IMR-90 (cell line): ENCODE measurements at regions not wholly inside any gene's neighbourhood (a gene's known extent, or its start where the extent isn't known, plus 50 kb on each side); places are given as distances from the start of the nearest gene placed in this dataset.

Experiments
- ATAC-seq: fragments of 200-7000 bp; cut with Tn5 transposase; 2 replicates; pipeline ENCODE4 v1.9.1; 2020; ENCODE audit warnings: low read depth, mild to moderate bottlenecking, moderate library complexity
- BruUV-seq: library from RNA; stranded (reverse); fragments of 400-500 nt; replicated peaks from 2 replicates; lab custom pipeline; 2021; lab: Mats Ljungman, UMichigan
- CTCF ChIA-PET: fragments of 300-600 bp; formaldehyde crosslinking; extraction: SDS; loops from one replicate; lab custom pipeline; 2021; ENCODE audit warnings: antibody characterized with exemption; lab: Yijun Ruan, JAX
- POLR2A ChIA-PET: fragments of 300-600 bp; sonication (Branson Sonifier 250); formaldehyde crosslinking; loops from one replicate; lab custom pipeline; 2022; ENCODE audit warnings: antibody characterized with exemption; ENCODE audit not compliant: unreplicated experiment; lab: Charles Lee
- DNase-seq: peaks from one replicate; pipeline ENCODE4 v3.0.0; 2013
- H2AFZ ChIP-seq: replicated peaks from 2 replicates; pipeline ENCODE3; 2013; ENCODE audit warnings: low read length, mild to moderate bottlenecking; ENCODE audit not compliant: poor library complexity
- H2AK5ac ChIP-seq: 2 replicates; pipeline ENCODE4 v1.6.1; 2013; ENCODE audit warnings: low read depth, low read length, inconsistent platforms
- H2AK9ac ChIP-seq: replicated peaks from 2 replicates; pipeline ENCODE3; 2013; ENCODE audit warnings: mild to moderate bottlenecking, low read depth, low read length, moderate library complexity; ENCODE audit not compliant: poor library complexity
- H2BK120ac ChIP-seq: 2 replicates; pipeline ENCODE4 v1.6.1; 2013; ENCODE audit warnings: low read depth, low read length, inconsistent platforms
- H2BK15ac ChIP-seq: 3 replicates; pipeline ENCODE4 v1.6.1; 2013; ENCODE audit warnings: low read depth, low read length, inconsistent platforms
- H2BK20ac ChIP-seq: 2 replicates; pipeline ENCODE4 v1.6.1; 2013; ENCODE audit warnings: low read depth, mild to moderate bottlenecking, inconsistent platforms, low read length, moderate library complexity
- H2BK5ac ChIP-seq: 2 replicates; pipeline ENCODE4 v1.6.1; 2013; ENCODE audit warnings: mild to moderate bottlenecking, low read depth, low read length, inconsistent platforms; ENCODE audit not compliant: poor library complexity, severe bottlenecking
- H3K14ac ChIP-seq: replicated peaks from 2 replicates; pipeline ENCODE4 v1.6.1; 2013; ENCODE audit warnings: low read depth, low read length, inconsistent platforms
- H3K18ac ChIP-seq: 2 replicates; pipeline ENCODE4 v1.6.1; 2013; ENCODE audit warnings: low read depth, low read length, control low read depth
- H3K23ac ChIP-seq: 2 replicates; pipeline ENCODE4 v1.6.1; 2013; ENCODE audit warnings: low read depth, low read length, inconsistent platforms
- H3K27ac ChIP-seq: 2 replicates; pipeline ENCODE4 v1.5.1; 2013; ENCODE audit warnings: mild to moderate bottlenecking, control low read depth, low read length; ENCODE audit not compliant: insufficient read depth
- H3K27me3 ChIP-seq: 2 replicates; pipeline ENCODE4 v1.6.1; 2013; ENCODE audit warnings: low read length; ENCODE audit not compliant: control insufficient read depth, insufficient read depth
- H3K36me3 ChIP-seq: 2 replicates; pipeline ENCODE4 v1.6.1; 2013; ENCODE audit warnings: low read length, mixed read lengths; ENCODE audit not compliant: control insufficient read depth, insufficient read depth
- H3K4ac ChIP-seq: 2 replicates; pipeline ENCODE4 v1.6.1; 2013; ENCODE audit warnings: low read depth, low read length, inconsistent platforms
- H3K4me1 ChIP-seq: 2 replicates; pipeline ENCODE4 v1.6.1; 2013; ENCODE audit warnings: low read length, mixed read lengths; ENCODE audit not compliant: control insufficient read depth, insufficient read depth
- H3K4me2 ChIP-seq: 2 replicates; pipeline ENCODE4 v1.6.1; 2013; ENCODE audit warnings: low read depth, mild to moderate bottlenecking, control low read depth, low read length, moderate library complexity
- H3K4me3 ChIP-seq: 2 replicates; pipeline ENCODE4 v1.5.1; 2013; ENCODE audit warnings: low read depth, mild to moderate bottlenecking, control low read depth, low read length, moderate library complexity; ENCODE audit not compliant: insufficient read depth
- H3K56ac ChIP-seq: 2 replicates; pipeline ENCODE4 v1.6.1; 2013; ENCODE audit warnings: low read length, inconsistent platforms; ENCODE audit not compliant: insufficient read depth; ENCODE audit errors: extremely low read depth
- H3K79me1 ChIP-seq, 2 experiments: 2 replicates each; pipeline ENCODE4 v1.6.1; 2013; ENCODE audit warnings: low read length in 2 of 2, inconsistent platforms in 1 of 2, low read depth in 1 of 2
- H3K9ac ChIP-seq: 2 replicates; pipeline ENCODE4 v1.6.1; 2013; ENCODE audit warnings: low read depth, low read length, control low read depth
- H3K9me1 ChIP-seq: 2 replicates; pipeline ENCODE4 v1.6.1; 2013; ENCODE audit warnings: low read length, inconsistent platforms; ENCODE audit not compliant: insufficient read depth
- H3K9me3 ChIP-seq: 2 replicates; pipeline ENCODE4 v1.6.1; 2013; ENCODE audit warnings: low read length; ENCODE audit not compliant: control insufficient read depth, insufficient read depth
- H4K20me1 ChIP-seq: 2 replicates; pipeline ENCODE4 v1.6.1; 2013; ENCODE audit warnings: low read length, inconsistent platforms; ENCODE audit not compliant: insufficient read depth
- H4K5ac ChIP-seq: 2 replicates; pipeline ENCODE4 v1.6.1; 2013; ENCODE audit warnings: mild to moderate bottlenecking, low read depth, low read length, control low read depth
- H4K8ac ChIP-seq, 2 experiments: 2 replicates each; pipeline ENCODE4 v1.6.1; 2013; ENCODE audit warnings: low read depth in 2 of 2, low read length in 2 of 2, control low read depth in 1 of 2, inconsistent platforms in 1 of 2
- H4K91ac ChIP-seq: 2 replicates; pipeline ENCODE4 v1.6.1; 2013; ENCODE audit warnings: low read depth, low read length, inconsistent platforms; ENCODE audit not compliant: insufficient read depth
- MAFK ChIP-seq: IDR thresholded peaks from 2 replicates; pipeline ENCODE4 v1.6.1; 2012; ENCODE audit warnings: low read depth, low read length, improper control_type of control experiment
- MAZ ChIP-seq: IDR thresholded peaks from 2 replicates; pipeline ENCODE4 v1.6.1; 2012; ENCODE audit warnings: low read depth, mild to moderate bottlenecking, low read length, improper control_type of control experiment, moderate library complexity, borderline replicate concordance
- POLR2A ChIP-seq: IDR thresholded peaks from 2 replicates; pipeline ENCODE4 v1.6.1; 2012; ENCODE audit warnings: mild to moderate bottlenecking, low read depth, low read length
- RCOR1 ChIP-seq: IDR thresholded peaks from 2 replicates; pipeline ENCODE4 v1.6.1; 2012; ENCODE audit warnings: mild to moderate bottlenecking, low read length, improper control_type of control experiment; ENCODE audit not compliant: insufficient replicate concordance
- RFX5 ChIP-seq: IDR thresholded peaks from 2 replicates; pipeline ENCODE4 v1.8.0; 2012; ENCODE audit warnings: low read depth, mild to moderate bottlenecking, low read length, moderate library complexity
- WGBS, 2 experiments: methylation state at CpG; one replicate each; pipeline versions ENCODE4 v1.1.5 to v1.1.7; 2013; ENCODE audit warnings: missing lambda C conversion rate in 2 of 2; ENCODE audit not compliant: insufficient read length in 1 of 2; ENCODE audit errors: extremely low coverage in 2 of 2; 5-methylcytosine and 5-hydroxymethylcytosine counted together
- dilution Hi-C: fragments of 300-500 bp; cut with HindIII; formaldehyde crosslinking; loops from one replicate; pipeline ENCODE4 v1.14.3; 2018; ENCODE audit warnings: low sequenced_read_pairs; ENCODE audit not compliant: unreplicated experiment
- in situ Hi-C: fragments of 300-500 bp; cut with MboI; formaldehyde crosslinking; loops from 3 replicates; pipeline ENCODE4 v1.14.3; 2019; ENCODE audit warnings: low sequenced_read_pairs, inconsistent platforms, mixed read lengths
- intact Hi-C: fragments of 100-400 bp; cut with micrococcal nuclease; formaldehyde crosslinking; loops from 2 replicates; pipeline ENCODE4 v1.10.0; 2022
- TF ChIP-seq, protein P1 (sequence below): fragments of 150-350 bp; IDR thresholded peaks from 2 replicates; pipeline ENCODE4 v1.6.1; 2016; ENCODE audit warnings: low read depth, mild to moderate bottlenecking, low read length, moderate library complexity, borderline replicate concordance

DNA sequence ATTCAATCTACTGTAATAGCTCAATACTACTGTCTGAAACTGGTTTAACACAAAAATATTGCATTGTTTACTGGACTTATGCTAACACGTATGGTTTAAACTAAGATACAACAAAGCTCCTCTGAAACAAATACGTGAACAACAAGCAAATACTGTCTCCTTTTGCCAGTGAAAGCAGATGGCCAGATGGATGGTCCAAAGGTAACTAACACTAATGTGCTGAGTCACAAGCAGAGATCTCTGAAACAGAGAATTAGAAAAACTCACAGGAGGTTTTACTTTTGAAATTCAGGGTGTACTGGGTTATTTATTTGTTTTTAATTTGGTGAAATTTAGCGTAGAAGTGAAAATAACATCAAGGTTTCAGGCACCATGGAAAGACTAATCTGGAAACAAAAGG, 124.3 kb upstream of the SOX4 start:
- no peak overlapping the region for H2AK5ac ChIP-seq
- no peak overlapping the region for H3K4me3 ChIP-seq
- no peak overlapping the region for H4K8ac ChIP-seq
- H3K56ac ChIP-seq = no peak overlapping the region
- H2BK20ac ChIP-seq = no peak overlapping the region
- no peaks in the 10 kb centered on the region for H3K36me3 ChIP-seq
- WGBS, 2 experiments = no CpG with 5 or more reads among the region's 3 CpGs
- no peak overlapping the region for H2BK15ac ChIP-seq
- no peaks in the 10 kb centered on the region for H4K20me1 ChIP-seq
- H3K9me3 ChIP-seq = no peaks in the 10 kb centered on the region
- H3K23ac ChIP-seq = no peak overlapping the region
- no peak overlapping the region for H3K14ac ChIP-seq
- H2AK9ac ChIP-seq = no peak overlapping the region
- no peaks in the 10 kb centered on the region for H3K79me1 ChIP-seq
- no peak for TF ChIP-seq RCOR1
- TF ChIP-seq MAFK = no peak
- TF ChIP-seq MAZ = no peak
- no peak for TF ChIP-seq POLR2A
- TF ChIP-seq RFX5 = no peak
- TF ChIP-seq, protein P1, sequence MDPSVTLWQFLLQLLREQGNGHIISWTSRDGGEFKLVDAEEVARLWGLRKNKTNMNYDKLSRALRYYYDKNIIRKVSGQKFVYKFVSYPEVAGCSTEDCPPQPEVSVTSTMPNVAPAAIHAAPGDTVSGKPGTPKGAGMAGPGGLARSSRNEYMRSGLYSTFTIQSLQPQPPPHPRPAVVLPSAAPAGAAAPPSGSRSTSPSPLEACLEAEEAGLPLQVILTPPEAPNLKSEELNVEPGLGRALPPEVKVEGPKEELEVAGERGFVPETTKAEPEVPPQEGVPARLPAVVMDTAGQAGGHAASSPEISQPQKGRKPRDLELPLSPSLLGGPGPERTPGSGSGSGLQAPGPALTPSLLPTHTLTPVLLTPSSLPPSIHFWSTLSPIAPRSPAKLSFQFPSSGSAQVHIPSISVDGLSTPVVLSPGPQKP = no peak
- H3K27ac ChIP-seq = no peak overlapping the region
- in situ Hi-C loops = no loop called here
- H3K18ac ChIP-seq = no peak overlapping the region
- no peak overlapping the region for H4K5ac ChIP-seq
- POLR2A ChIA-PET = no interaction called here
- BruUV-seq = no TSS peak
- intact Hi-C loops = no loop called here
- no peak overlapping the region for H3K4me2 ChIP-seq
- ATAC-seq (no peak), DNase-seq (no peak)
- no peak overlapping the region for H2BK120ac ChIP-seq
- no peak overlapping the region for H4K91ac ChIP-seq
- dilution Hi-C loops = no loop called here
- H3K4me1 ChIP-seq = no peaks in the 10 kb centered on the region
- CTCF ChIA-PET = no interaction called here
- H2BK5ac ChIP-seq = no peak overlapping the region
- no peaks in the 10 kb centered on the region for H3K27me3 ChIP-seq
- H2AFZ ChIP-seq = no peak overlapping the region
- H3K9ac ChIP-seq = no peak overlapping the region
- no peak overlapping the region for H3K4ac ChIP-seq
- H3K9me1 ChIP-seq = no peaks in the 10 kb centered on the region
